ENCODE measurements at regions not wholly inside any gene's neighbourhood (a gene's known extent, or its start where the extent isn't known, plus 50 kb on each side); places are given as distances from the start of the nearest gene placed in this dataset.

- no peak for TF ChIP-seq ZNF565 (CRISPR knock-in tag; conservative IDR thresholded peaks at IDR 0.05; ENCODE audit: low read depth)
- no peak for TF ChIP-seq ZFP3 (CRISPR knock-in tag; IDR thresholded peaks at IDR 0.05)
- TF ChIP-seq CSRNP3 (CRISPR knock-in tag; IDR thresholded peaks at IDR 0.05), result no peak
- no peak for TF ChIP-seq TSHZ2 (CRISPR knock-in tag; IDR thresholded peaks at IDR 0.05)
- no peak for TF ChIP-seq GLIS3 (CRISPR knock-in tag; IDR thresholded peaks at IDR 0.05)
- TF ChIP-seq TOX (CRISPR knock-in tag; IDR thresholded peaks at IDR 0.05; ENCODE audit: borderline replicate concordance), result no peak
- no peak for TF ChIP-seq ISL1 (CRISPR knock-in tag; IDR thresholded peaks at IDR 0.05)
- TF ChIP-seq SNAI2 (CRISPR knock-in tag; IDR thresholded peaks at IDR 0.05), result no peak
- no peak for TF ChIP-seq ZC3H10 (CRISPR knock-in tag; IDR thresholded peaks at IDR 0.05)
- TF ChIP-seq CREB5 (CRISPR knock-in tag; IDR thresholded peaks at IDR 0.05; ENCODE audit: low read depth), result no peak
- TF ChIP-seq ZFP30 (CRISPR knock-in tag; IDR thresholded peaks at IDR 0.05), result no peak
- TF ChIP-seq ARNTL (CRISPR knock-in tag; IDR thresholded peaks at IDR 0.05; ENCODE audit: borderline replicate concordance, low read depth), result no peak
- no peak for TF ChIP-seq OSR1 (CRISPR knock-in tag; IDR thresholded peaks at IDR 0.05)
- TF ChIP-seq BACH2 (CRISPR knock-in tag; IDR thresholded peaks at IDR 0.05; ENCODE audit: borderline replicate concordance), result no peak
- no peak for TF ChIP-seq POU6F1 (CRISPR knock-in tag; IDR thresholded peaks at IDR 0.05; ENCODE audit: borderline replicate concordance, low read depth)
- no peak for TF ChIP-seq ESRRG (CRISPR knock-in tag; IDR thresholded peaks at IDR 0.05)
- TF ChIP-seq ZNF70 (CRISPR knock-in tag; IDR thresholded peaks at IDR 0.05), result no peak
- no peak for TF ChIP-seq CSDC2 (CRISPR knock-in tag; IDR thresholded peaks at IDR 0.05)
- no peak for TF ChIP-seq TCF4 (CRISPR knock-in tag; IDR thresholded peaks at IDR 0.05; ENCODE audit: borderline replicate concordance)
- no peak for TF ChIP-seq PPARA (CRISPR knock-in tag; IDR thresholded peaks at IDR 0.05; ENCODE audit: borderline replicate concordance)
- ATAC-seq, result no peak
Measured at GRCh38 chr2:146818122-146818521, 1026.7 kb upstream of the ACVR2A start.

- no peak for ATAC-seq
- no peak for TF ChIP-seq ZC3H10 (CRISPR knock-in tag; IDR thresholded peaks at IDR 0.05)
- TF ChIP-seq CSDC2 (CRISPR knock-in tag; IDR thresholded peaks at IDR 0.05), result no peak
- no peak for TF ChIP-seq CREB5 (CRISPR knock-in tag; IDR thresholded peaks at IDR 0.05; ENCODE audit: low read depth)
- TF ChIP-seq ZNF8 (CRISPR knock-in tag; IDR thresholded peaks at IDR 0.05), result no peak
- TF ChIP-seq ZFP30 (CRISPR knock-in tag; IDR thresholded peaks at IDR 0.05), result no peak
- TF ChIP-seq PPARA (CRISPR knock-in tag; IDR thresholded peaks at IDR 0.05; ENCODE audit: borderline replicate concordance), result no peak
Measured at GRCh38 chr2:146817613-146818012, 1027.2 kb upstream of the ACVR2A start.

- no peak for ATAC-seq
- TF ChIP-seq ZNF565 (CRISPR knock-in tag; conservative IDR thresholded peaks at IDR 0.05; ENCODE audit: low read depth) (no peak), CREB5 (CRISPR knock-in tag; IDR thresholded peaks at IDR 0.05; ENCODE audit: low read depth) (no peak), ZNF8 (CRISPR knock-in tag; IDR thresholded peaks at IDR 0.05) (no peak), ARNTL (CRISPR knock-in tag; IDR thresholded peaks at IDR 0.05; ENCODE audit: borderline replicate concordance, low read depth) (no peak), ZFP3 (CRISPR knock-in tag; IDR thresholded peaks at IDR 0.05) (no peak), ZNF70 (CRISPR knock-in tag; IDR thresholded peaks at IDR 0.05) (no peak), RARB (CRISPR knock-in tag; IDR thresholded peaks at IDR 0.05) (no peak), TSHZ2 (CRISPR knock-in tag; IDR thresholded peaks at IDR 0.05) (no peak), GLIS3 (CRISPR knock-in tag; IDR thresholded peaks at IDR 0.05) (no peak), OSR1 (CRISPR knock-in tag; IDR thresholded peaks at IDR 0.05) (no peak), TOX (CRISPR knock-in tag; IDR thresholded peaks at IDR 0.05; ENCODE audit: borderline replicate concordance) (no peak)
Measured at GRCh38 chr2:146814971-146815370, 1029.9 kb upstream of the ACVR2A start.
